NCI-H446 treated with DMSO at 0.1 percent for 48 hours (cell line): ENCODE measurements at regions not wholly inside any gene's neighbourhood (a gene's known extent, or its start where the extent isn't known, plus 50 kb on each side); places are given as distances from the start of the nearest gene placed in this dataset.
"Not testable (repeated sequence)": the region's sequence is repeated elsewhere in the genome, so short reads cannot be mapped to it uniquely, and the experiment has no call there.

Experiments
- DNase-seq: peaks from one replicate; lab custom pipeline; 2025; lab: John Stamatoyannopoulos, UW

- DNase-seq = no peak
These were observed 524.0 kb upstream of the PFKP start for GRCh38 chr10:2543142-2543886.

GRCh38 chr10:2541176-2541575 lies 526.2 kb upstream of the PFKP start:
- DNase-seq = no peak

GRCh38 chr10:2529945-2530344 lies 537.4 kb upstream of the PFKP start:
- DNase-seq = no peak

GRCh38 chr10:2525781-2526180 lies 541.6 kb upstream of the PFKP start:
- no peak for DNase-seq

- no peak for DNase-seq
These were observed 548.2 kb upstream of the PFKP start for GRCh38 chr10:2519139-2519538.

GRCh38 chr10:2509081-2509531 lies 558.2 kb upstream of the PFKP start:
- no peak for DNase-seq

- not testable (repeated sequence) for DNase-seq
These were observed 565.9 kb upstream of the PFKP start for GRCh38 chr10:2501366-2501940.

GRCh38 chr10:2494399-2494798 lies 572.9 kb upstream of the PFKP start:
- DNase-seq = no peak

- no peak for DNase-seq
These were observed 578.8 kb upstream of the PFKP start for GRCh38 chr10:2488446-2489005.

GRCh38 chr10:2487921-2488320 lies 579.4 kb upstream of the PFKP start:
- no peak for DNase-seq

- DNase-seq = no peak
These were observed 588.7 kb upstream of the PFKP start for GRCh38 chr10:2478656-2479055.

GRCh38 chr10:2476812-2477553 lies 590.4 kb upstream of the PFKP start:
- no peak for DNase-seq

GRCh38 chr10:2476218-2476811 lies 591.0 kb upstream of the PFKP start:
- DNase-seq = no peak

- DNase-seq = no peak
These were observed 591.6 kb upstream of the PFKP start for GRCh38 chr10:2475711-2476217.

- DNase-seq = no peak
These were observed 595.5 kb upstream of the PFKP start for GRCh38 chr10:2471811-2472210.

- DNase-seq = no peak
These were observed 597.5 kb upstream of the PFKP start for GRCh38 chr10:2469802-2470201.

- DNase-seq = no peak
These were observed 602.9 kb upstream of the PFKP start for GRCh38 chr10:2464483-2464882.

GRCh38 chr10:2463316-2463715 lies 604.0 kb upstream of the PFKP start:
- no peak for DNase-seq

GRCh38 chr10:2462581-2462980 lies 604.8 kb upstream of the PFKP start:
- DNase-seq = no peak

- no peak for DNase-seq
These were observed 606.5 kb upstream of the PFKP start for GRCh38 chr10:2460812-2461211.

- DNase-seq = no peak
These were observed 607.6 kb upstream of the PFKP start for GRCh38 chr10:2459713-2460112.

- no peak for DNase-seq
These were observed 610.5 kb upstream of the PFKP start for GRCh38 chr10:2456834-2457233.
